Endothelial cell of umbilical vein (primary cell): ENCODE measurements at regions not wholly inside any gene's neighbourhood (a gene's known extent, or its start where the extent isn't known, plus 50 kb on each side); places are given as distances from the start of the nearest gene placed in this dataset.

ENCODE experiments used
- BruUV-seq: library from RNA; stranded (reverse); fragments of 400-500 nt; replicated peaks from 2 replicates; lab custom pipeline; 2021; lab: Mats Ljungman, UMichigan
- CTCF ChIA-PET: fragments of 300-600, 350-600 bp; sonication (Branson Sonifier 250); formaldehyde crosslinking; loops from one replicate; lab custom pipeline; 2021; ENCODE audit warnings: antibody characterized with exemption, inconsistent platforms; lab: Charles Lee
- POLR2A ChIA-PET: fragments of 300-600, 350-600 bp; sonication (Branson Sonifier 250); formaldehyde crosslinking; loops from one replicate; lab custom pipeline; 2021; ENCODE audit warnings: antibody characterized with exemption, inconsistent platforms; lab: Charles Lee
- DNase-seq: peaks from one replicate; pipeline ENCODE4 v3.0.0-alpha.2; 2011; ENCODE audit warnings: low read depth, low spot score
- FAIRE-seq: peaks from 2 replicates; lab custom pipeline; 2011; peaks lifted over from hg19 to GRCh38; lab: Jason Lieb, UNC
- H2AFZ ChIP-seq: 2 replicates; pipeline ENCODE4 v1.6.0; 2012; ENCODE audit warnings: low read depth, low read length, control low read depth, inconsistent platforms
- H3K27ac ChIP-seq: 2 replicates; pipeline ENCODE4 v1.5.1; 2011; ENCODE audit warnings: low read depth, mild to moderate bottlenecking, control low read depth, low read length, moderate library complexity; ENCODE audit not compliant: insufficient read depth
- H3K27me3 ChIP-seq, 2 experiments: 2 replicates each; pipeline versions ENCODE4 v1.6.0 to v1.6.1; 2011; ENCODE audit warnings: low read length in 2 of 2, mixed read lengths in 1 of 2; ENCODE audit not compliant: control insufficient read depth in 2 of 2, insufficient read depth in 2 of 2
- H3K36me3 ChIP-seq, 2 experiments: 2 replicates in 1 of 2; 3 replicates in 1 of 2; pipeline ENCODE4 v1.5.1; 2011; ENCODE audit warnings: low read length in 2 of 2, mild to moderate bottlenecking in 1 of 2, moderate library complexity in 1 of 2; ENCODE audit not compliant: control insufficient read depth in 2 of 2, insufficient read depth in 2 of 2; ENCODE audit errors: extremely low read depth in 1 of 2
- H3K4me1 ChIP-seq: 3 replicates; pipeline ENCODE4 v1.5.1; 2011; ENCODE audit warnings: mild to moderate bottlenecking, low read length; ENCODE audit not compliant: control insufficient read depth, insufficient read depth; ENCODE audit errors: extremely low read depth
- H3K4me2 ChIP-seq: 2 replicates; pipeline ENCODE4 v1.6.1; 2011; ENCODE audit warnings: low read length, control low read depth, mixed read lengths; ENCODE audit not compliant: insufficient read depth
- H3K4me3 ChIP-seq, 3 experiments: fragments of 200-600 bp in 1 of 3; sonication (generic), shearing (Covaris generic) in 1 of 3; replicated peaks in 1 of 3; 2 replicates each; pipeline ENCODE4 v1.5.1; 2011 to 2016; ENCODE audit warnings: control low read depth in 3 of 3, low read length in 3 of 3, mild to moderate bottlenecking in 2 of 3, inconsistent platforms in 1 of 3, low read depth in 1 of 3, moderate library complexity in 1 of 3; ENCODE audit not compliant: insufficient read depth in 1 of 3
- H3K79me2 ChIP-seq: 2 replicates; pipeline ENCODE4 v1.6.0; 2012; ENCODE audit warnings: low read length, inconsistent platforms; ENCODE audit not compliant: control insufficient read depth, insufficient read depth
- H3K9ac ChIP-seq: replicated peaks from 2 replicates; pipeline ENCODE3; 2011; ENCODE audit warnings: low read length, control low read depth; ENCODE audit not compliant: insufficient read depth; ENCODE audit errors: extremely low read depth
- H3K9me1 ChIP-seq: replicated peaks from 3 replicates; pipeline ENCODE4 v1.6.0; 2011; ENCODE audit warnings: mild to moderate bottlenecking, low read length; ENCODE audit not compliant: control insufficient read depth, insufficient read depth; ENCODE audit errors: extremely low read depth
- H3K9me3 ChIP-seq: replicated peaks from 2 replicates; pipeline ENCODE4 v1.5.1; 2012; ENCODE audit warnings: low read length, inconsistent platforms; ENCODE audit not compliant: control insufficient read depth, insufficient read depth
- H4K20me1 ChIP-seq: replicated peaks from 2 replicates; pipeline ENCODE3; 2011; ENCODE audit warnings: mild to moderate bottlenecking, low read length; ENCODE audit not compliant: control insufficient read depth, insufficient read depth; ENCODE audit errors: extremely low read depth
- CTCF ChIP-seq, 2 donors: IDR thresholded peaks; 1 replicate in 1 of 2; 2 replicates in 1 of 2; pipeline ENCODE4 v1.5.1; 2011; ENCODE audit warnings: low read length in 2 of 2, mild to moderate bottlenecking in 2 of 2, moderate library complexity in 2 of 2, control low read depth in 1 of 2, inconsistent platforms in 1 of 2, low read depth in 1 of 2; ENCODE audit not compliant: insufficient read depth in 1 of 2; ENCODE audit errors: extremely low read depth in 1 of 2
- EZH2 ChIP-seq: IDR thresholded peaks from 2 replicates; pipeline ENCODE4 v1.6.1; 2012; ENCODE audit warnings: borderline replicate concordance, low read depth, mild to moderate bottlenecking, moderate library complexity, low read length, inconsistent platforms; ENCODE audit not compliant: severe bottlenecking
- FOS ChIP-seq: IDR thresholded peaks from 2 replicates; pipeline ENCODE4 v1.6.1; 2011; ENCODE audit warnings: mild to moderate bottlenecking, low read length, moderate library complexity, borderline replicate concordance; ENCODE audit not compliant: insufficient read depth
- GATA2 ChIP-seq: IDR thresholded peaks from 2 replicates; pipeline ENCODE4 v1.7.0; 2011; ENCODE audit warnings: low read depth, mild to moderate bottlenecking, moderate library complexity, mixed read lengths, low read length; ENCODE audit not compliant: insufficient read length, insufficient read depth
- JUN ChIP-seq: IDR thresholded peaks from 2 replicates; pipeline ENCODE4 v1.6.1; 2011; ENCODE audit warnings: borderline replicate concordance, low read depth; ENCODE audit not compliant: insufficient read length, insufficient read depth
- MAX ChIP-seq: IDR thresholded peaks from 2 replicates; pipeline ENCODE4 v1.6.1; 2011; ENCODE audit not compliant: insufficient read depth, insufficient read length
- MYC ChIP-seq: IDR thresholded peaks from one replicate; pipeline ENCODE4 v1.6.1; 2011; ENCODE audit warnings: mild to moderate bottlenecking, low read depth, low read length
- POLR2A ChIP-seq: IDR thresholded peaks from 2 replicates; pipeline ENCODE4 v1.6.1; 2012; ENCODE audit warnings: low read depth, mild to moderate bottlenecking, control low read depth, low read length
- POLR2AphosphoS5 ChIP-seq: IDR thresholded peaks from 2 replicates; pipeline ENCODE4 v1.6.1; 2012; ENCODE audit warnings: low read depth, mild to moderate bottlenecking, control low read depth, low read length, moderate library complexity; ENCODE audit not compliant: insufficient read depth
- dilution Hi-C: fragments of 300-500 bp; cut with MboI; formaldehyde crosslinking; loops from one replicate; pipeline ENCODE4 v1.15.0; 2019; ENCODE audit warnings: low sequenced_read_pairs; ENCODE audit not compliant: extremely low pct_ligation_motif_present
- intact Hi-C: fragments of 100-400 bp; cut with micrococcal nuclease; formaldehyde crosslinking; loops from one replicate; pipeline ENCODE4 v1.10.0; 2022

GRCh38 chr6:14704383-14705271, 541.2 kb upstream of the JARID2 start:
- H3K4me2 ChIP-seq, result no peak overlapping the region
- no peaks in the 10 kb centered on the region for H4K20me1 ChIP-seq
- no peak overlapping the region for H3K4me3 ChIP-seq
- H3K4me1 ChIP-seq, result no peaks in the 10 kb centered on the region
- dilution Hi-C loops, result no loop called here
- TF ChIP-seq JUN (no peak), POLR2A (no peak), MYC (no peak), MAX (no peak), EZH2 (no peak), FOS (no peak), CTCF (IDR thresholded peaks at IDR 0.05; ENCODE audit: extremely low read depth in 1 of 2, insufficient read depth in 1 of 2, low read depth in 1 of 2, low read length in 2 of 2) (no peak), POLR2AphosphoS5 (no peak), GATA2 (no peak)
- no peaks in the 10 kb centered on the region for H3K9me1 ChIP-seq
- H3K79me2 ChIP-seq, result no peaks in the 10 kb centered on the region
- no peak for DNase-seq
- intact Hi-C loops, result no loop called here
- H3K27ac ChIP-seq, result no peak overlapping the region
- H3K36me3 ChIP-seq, result no peaks in the 10 kb centered on the region
- POLR2A ChIA-PET, result no interaction called here
- no peak overlapping the region for H2AFZ ChIP-seq
- BruUV-seq, result no TSS peak
- no peak for FAIRE-seq
- no peaks in the 10 kb centered on the region for H3K27me3 ChIP-seq
- H3K9ac ChIP-seq, result no peak overlapping the region
- H3K9me3 ChIP-seq, result no peaks in the 10 kb centered on the region
- CTCF ChIA-PET, result no interaction called here
